HK-2 (cell line): ENCODE measurements at regions not wholly inside any gene's neighbourhood (a gene's known extent, or its start where the extent isn't known, plus 50 kb on each side); places are given as distances from the start of the nearest gene placed in this dataset.

Experiments used
- DNase-seq: peaks from one replicate; pipeline ENCODE4 v3.0.0-alpha.2; 2018; ENCODE audit not compliant: unreplicated experiment

DNA sequence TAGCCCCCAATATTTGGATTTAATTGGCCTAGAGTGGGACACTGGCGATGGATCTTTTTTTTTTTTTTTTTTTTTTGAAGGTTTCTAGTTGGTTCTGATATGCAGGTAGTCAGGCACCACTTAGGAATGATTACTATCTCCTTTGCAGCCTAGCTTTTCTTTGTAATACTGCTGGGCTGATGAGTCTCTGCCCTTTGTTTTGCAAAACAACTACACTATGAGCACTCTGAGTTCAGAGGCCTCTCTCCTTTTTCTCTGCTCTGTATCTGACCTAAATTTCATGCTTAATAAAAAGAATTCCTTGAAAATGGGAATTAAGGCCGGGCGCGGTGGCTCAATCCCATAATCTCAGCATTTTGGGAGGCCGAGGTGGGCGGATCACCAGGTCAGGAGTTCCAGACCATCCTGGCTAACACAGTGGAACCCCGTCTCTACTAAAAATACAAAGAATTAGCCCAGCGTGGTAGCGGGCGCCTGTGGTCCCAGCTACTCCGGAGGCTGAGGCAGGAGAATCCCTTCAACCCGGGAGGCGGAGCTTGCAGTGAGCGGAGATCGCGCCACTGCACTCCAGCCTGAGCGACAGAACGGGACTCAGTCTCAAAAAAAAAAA is 1312.3 kb downstream of the FAM181B start:
- no peak for DNase-seq

DNA sequence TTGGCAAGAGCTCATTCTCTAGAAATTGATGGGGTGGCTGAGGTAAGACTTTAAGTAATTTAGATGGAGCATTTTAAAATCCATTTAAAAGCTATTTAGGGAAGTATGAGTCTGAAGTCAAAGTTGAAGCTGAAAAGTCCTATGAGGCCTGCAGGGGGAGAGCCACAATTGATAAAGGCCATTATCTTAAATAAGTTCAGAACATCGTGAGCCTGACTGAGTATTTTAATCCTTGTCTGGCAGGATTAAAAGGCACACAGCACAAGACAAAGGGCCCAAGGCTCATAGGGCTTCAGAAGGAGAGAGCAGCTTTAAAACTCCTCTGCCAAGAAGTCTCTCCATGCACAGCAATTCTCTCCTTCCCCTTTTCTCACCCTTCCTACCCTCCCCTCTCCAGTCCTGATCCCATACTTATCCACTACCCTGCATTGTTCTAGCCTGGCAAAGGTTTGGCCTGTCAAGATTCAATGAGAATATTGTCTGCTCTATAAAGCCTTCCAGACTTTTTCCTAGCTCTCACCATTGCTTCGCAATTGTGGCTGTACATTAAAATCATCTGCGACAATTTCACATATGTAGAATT is 1312.9 kb downstream of the FAM181B start:
- no peak for DNase-seq

DNA sequence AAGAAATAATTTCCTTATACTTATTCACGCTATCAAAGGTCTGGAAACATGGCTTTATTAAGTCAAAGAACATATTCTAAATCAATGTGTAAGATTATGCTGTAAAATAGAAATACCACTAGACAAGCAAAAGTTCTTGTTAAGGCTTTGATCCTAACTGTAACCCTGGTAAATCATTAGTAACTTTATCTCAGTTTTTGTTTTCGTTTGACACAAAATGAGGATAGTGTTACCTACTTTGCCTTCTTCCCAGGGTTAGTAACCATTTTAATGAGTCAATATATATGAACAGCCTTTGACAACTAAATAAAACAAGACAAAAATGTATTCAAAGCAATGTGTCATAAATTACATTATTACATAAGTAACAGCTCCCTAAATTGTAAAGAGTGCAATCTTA is 1336.3 kb downstream of the FAM181B start:
- DNase-seq = no peak

DNA sequence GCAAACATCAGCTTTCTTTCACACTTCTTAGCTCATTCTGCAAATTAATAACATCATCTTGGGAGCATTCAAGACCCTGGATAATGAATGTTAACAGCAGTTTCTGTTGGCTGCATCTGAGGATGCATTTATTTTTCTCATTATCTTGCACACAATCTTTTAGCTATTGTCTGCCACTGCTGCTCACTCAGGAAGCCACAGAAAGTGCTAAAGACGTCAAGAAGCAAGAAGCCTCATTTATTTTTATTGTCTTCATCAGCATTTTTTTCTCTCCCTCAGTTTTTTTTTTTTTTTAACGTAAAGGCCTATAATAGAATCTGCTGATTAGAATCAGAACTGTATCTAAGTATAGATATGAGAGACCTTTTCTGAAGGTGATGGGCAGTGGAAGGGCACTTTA is 1339.4 kb downstream of the FAM181B start:
- no peak for DNase-seq

DNA sequence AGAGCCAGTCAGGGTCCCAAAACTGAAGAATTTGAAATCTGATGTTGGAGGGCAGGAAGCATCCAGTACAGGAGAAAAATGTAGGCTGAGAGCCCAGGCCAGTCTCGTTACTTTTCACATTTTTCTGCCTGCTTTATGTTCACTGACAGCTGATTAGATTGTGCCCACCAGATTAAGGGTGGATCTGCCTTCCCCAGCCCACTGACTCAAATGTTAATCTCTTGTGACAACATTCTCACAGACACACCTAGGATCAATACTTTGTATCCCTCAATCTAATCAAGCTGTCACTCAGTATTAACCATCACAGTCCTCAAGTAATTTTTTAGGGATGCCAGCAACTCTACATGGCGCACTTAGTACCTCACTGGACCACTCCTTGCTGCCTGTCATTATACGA is 1345.3 kb downstream of the FAM181B start:
- no peak for DNase-seq

DNA sequence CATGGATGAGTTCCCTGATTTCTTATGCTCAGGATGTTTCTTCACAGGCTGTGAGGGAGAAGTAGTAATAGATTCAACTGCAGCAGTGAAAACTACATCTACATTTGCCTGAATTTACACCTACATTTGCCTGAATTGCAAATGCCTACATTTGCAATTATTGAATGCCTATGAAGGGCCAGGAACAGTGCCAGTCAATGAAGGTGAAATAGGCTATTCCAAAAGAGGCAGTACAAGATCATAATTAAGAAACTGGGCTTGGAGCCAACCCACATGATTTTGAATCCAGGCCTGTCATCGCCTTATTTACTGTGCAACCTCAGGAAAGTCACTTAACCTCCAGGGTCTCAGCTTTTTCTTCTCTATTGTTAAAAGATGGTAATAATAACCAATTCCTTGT is 1353.3 kb downstream of the FAM181B start:
- no peak for DNase-seq

DNA sequence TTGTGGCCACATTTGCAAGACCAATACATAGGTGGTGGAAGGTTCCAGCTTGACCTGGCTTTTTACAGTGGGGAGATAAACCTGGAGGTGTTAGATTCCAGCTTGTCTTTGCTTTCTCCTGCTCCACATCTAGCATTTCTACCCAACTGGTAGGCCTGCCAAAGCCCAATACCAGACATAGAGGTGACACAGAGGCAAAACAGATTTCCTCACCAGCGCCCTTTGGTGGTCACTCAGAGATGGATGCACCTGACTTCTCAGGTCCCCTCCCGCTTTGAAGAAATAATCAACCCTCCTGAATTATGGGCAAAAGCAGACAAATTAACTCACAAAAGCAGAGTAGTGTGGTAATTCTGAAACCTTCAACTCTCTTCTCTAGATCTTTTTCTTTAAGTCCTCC is 1356.2 kb downstream of the FAM181B start:
- no peak for DNase-seq

DNA sequence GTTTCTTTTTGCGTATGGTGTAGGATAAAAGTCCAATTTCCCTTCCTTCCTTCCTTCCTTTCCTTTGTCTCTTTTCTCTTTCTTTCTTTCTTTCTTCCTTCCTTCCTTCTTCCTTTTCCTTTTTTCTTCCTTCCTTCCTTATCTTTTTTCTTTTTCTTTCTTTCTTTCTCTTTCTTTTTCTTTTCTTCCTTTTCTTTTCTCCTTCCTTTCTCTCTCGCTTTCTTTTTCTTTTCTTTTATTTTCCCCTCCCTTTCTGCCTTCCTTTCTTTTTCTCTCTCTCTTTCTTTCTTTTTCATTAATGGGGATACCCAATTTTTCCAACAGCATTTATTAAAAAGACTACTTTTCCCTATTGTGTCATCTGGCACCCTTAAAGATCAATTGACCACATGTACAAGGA is 1359.7 kb downstream of the FAM181B start:
- no peak for DNase-seq

DNA sequence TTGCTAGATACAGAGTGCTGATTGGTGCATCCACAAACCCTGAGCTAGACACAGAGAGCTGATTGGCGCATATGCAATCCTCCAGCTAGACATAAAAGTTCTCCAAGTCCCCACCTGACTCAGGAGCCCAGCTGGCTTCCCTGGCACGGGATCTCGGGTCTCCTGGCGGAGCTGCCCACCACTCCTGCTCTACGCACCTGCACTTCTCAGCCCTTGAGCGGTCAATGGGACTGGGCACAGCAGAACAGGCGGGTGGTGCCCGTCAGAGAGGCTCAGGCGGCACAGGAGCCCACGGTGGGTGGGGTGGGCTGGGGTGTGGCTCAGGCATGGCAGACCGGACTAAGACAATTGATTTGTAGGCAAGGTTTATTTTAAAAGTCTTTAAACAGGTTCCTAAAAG is 1365.5 kb downstream of the FAM181B start:
- DNase-seq = no peak

DNA sequence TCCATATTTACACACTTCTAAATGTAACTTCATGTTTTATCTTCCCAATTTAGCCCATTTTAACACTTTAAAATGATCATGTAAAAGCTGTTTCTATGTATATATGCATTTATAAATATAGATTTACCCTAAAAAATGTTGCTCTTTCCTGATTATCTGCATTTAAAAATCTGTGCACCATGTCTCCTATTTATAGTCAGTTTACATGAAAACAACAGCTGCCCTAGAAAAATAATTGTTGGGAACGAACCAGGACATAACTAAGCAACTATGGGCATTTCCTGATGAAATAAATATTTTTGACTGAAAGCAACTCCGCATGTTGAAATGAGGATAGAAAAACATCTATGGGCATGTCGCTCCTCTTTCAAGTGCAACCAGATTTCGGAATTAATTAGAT is 1368.2 kb downstream of the FAM181B start:
- DNase-seq = no peak

DNA sequence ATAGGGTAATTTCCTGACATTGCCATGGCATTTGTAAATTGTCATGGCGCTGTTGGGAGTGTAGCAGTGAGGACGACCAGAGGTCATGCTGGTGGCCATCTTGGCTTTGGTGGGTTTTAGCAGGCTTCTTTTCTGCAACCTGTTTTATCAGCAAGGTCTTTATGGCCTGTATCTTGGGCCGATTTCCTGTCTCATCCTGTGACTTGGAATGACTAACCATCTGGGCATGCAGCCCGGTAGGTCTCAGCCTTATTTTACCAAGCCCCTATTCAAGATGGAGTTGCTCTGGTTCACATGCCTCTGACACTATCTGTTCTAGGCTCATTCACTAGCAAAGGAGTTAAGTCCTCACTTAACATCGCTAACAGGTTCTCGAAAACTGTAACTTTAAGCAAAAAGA is 1374.2 kb downstream of the FAM181B start:
- no peak for DNase-seq

DNA sequence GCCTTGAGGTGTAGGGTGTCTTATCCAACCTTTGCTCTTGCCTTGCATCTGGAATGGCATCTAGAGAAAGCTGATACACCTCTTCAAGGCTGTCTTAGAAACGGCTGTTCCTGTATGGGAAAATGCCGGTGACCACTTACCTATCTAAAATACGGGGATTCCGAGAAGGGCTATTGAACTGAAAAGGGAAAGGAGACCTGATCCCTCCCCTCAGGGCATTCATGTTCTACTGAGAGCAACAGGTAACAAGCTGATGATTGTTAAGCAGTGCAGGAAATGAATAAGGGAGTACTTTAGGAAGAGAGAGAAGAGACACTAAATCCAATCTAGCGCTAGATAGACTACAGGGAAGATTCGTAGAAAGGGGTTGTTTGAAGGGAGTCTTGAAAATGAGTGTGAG is 1388.1 kb downstream of the FAM181B start:
- DNase-seq = no peak

DNA sequence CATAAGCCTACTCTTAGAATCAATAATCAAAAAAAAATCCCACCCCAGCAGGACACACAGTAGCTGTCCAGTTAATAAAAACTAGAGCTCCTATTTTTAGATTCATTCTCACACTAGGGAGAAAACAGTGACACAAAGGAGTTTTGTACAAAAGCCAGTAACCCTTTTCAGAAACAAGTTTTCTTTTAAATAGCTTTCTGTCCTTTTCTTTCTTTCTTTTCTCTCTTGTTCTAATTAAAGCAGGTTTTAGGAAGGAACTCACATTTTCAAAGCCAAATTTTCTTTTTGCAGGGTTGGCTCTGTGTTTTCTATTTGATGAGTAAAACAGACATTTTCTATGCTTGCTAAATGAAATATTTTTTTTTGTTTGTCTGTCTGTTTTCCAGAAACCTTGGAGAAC is 1390.7 kb downstream of the FAM181B start:
- DNase-seq = no peak

DNA sequence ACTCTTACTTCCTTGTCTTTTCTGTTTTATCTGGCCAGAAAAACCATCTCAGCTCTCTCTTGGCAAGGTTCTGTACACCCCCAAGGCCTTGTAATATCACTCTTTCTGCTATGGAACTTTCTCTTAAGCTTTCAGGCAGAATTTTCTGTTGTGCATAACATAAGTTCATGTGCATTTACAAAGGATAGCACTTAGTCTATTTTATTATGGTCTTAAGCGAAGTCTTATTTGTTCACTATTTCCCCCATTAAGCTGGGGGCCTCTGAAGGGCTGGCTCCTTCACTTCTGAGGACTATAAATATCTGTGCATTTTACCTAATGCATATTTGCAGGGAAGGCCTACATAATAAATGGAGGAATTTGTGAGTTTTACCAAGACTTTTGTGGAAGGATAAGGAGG is 1393.4 kb downstream of the FAM181B start:
- DNase-seq = no peak

DNA sequence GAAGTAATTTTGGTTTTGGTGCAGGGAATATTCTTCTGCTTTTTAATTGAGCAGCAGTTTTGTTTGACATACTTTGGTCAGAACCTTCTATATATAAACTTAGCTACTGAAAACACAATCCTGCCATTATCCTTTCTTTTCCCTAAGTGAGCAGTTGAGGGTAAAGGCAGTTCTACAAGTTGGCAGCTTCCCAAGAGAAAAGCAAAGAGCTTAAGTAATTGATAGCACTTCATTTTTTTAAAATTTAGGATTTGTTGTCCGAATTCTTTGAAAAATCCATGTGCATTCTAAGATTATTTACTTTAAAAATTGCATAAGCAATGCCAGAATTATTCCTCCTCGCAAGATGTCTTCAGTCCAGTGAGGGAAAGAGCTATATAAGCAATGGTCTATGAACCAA is 1394.1 kb downstream of the FAM181B start:
- DNase-seq = no peak

DNA sequence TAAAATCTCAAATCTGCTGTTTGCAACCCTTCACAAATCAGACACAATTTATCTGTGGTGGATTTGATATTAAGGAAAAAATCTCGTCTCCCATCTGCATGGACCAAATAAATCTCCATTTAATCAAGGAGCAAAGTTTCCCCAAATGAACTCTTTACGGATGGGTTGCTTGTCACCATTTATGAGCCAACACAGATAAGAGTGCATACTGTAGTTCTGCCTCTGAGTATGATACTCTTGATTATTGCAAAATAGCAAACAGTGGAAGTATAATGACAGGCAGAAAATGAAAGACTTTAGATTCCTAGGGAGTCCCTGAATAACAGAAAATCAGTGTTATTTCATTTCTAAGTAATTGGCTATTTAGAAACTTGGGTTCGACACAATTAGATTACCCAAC is 1395.9 kb downstream of the FAM181B start:
- DNase-seq = no peak

DNA sequence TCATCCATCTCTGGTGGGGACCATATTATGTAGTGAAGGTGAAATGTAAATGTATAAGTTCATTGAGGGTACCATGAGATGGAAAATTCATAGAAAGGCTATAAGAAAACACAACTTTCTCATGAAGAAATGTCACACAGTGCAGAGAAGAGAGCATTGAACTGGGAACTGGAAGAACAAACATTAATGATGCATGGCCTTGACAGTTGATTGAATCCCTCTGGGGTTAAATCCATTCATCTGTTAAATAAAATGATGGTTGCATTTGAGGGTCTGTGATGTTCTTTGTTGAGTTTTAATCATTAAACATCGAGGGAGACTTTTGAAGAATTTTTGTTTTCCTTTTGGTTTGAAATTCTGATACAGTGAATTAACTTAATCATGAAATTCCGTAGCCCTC is 1401.4 kb downstream of the FAM181B start:
- no peak for DNase-seq

DNA sequence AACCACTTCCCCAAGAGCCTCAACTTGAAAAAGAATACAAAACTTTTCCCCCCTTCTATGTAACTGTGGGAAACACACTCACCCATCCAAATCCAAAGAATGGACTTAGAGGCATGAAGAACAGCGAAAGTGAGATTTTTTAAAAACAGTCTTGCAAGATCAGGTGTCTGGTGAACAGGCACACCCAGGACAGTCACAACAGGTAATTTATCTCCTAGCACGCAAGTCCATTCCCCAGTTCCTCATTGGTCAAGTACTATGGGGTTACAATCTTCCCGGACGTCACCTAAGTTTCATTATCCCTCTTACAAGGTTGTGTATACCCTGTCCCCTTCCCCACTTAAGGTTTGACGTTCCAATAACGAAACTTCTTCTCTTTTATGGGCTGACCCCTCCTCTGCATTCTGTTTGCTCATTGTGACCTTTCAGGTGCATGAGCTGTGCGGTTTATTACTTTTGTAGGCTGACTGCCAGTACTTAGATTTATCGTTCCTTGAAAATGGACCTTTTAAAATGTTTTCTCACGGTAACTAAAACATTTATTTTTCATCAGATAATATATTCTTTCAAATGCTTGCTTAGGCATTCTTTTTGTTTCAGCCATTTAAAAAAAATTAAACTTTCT is 1401.9 kb downstream of the FAM181B start:
- DNase-seq = no peak

DNA sequence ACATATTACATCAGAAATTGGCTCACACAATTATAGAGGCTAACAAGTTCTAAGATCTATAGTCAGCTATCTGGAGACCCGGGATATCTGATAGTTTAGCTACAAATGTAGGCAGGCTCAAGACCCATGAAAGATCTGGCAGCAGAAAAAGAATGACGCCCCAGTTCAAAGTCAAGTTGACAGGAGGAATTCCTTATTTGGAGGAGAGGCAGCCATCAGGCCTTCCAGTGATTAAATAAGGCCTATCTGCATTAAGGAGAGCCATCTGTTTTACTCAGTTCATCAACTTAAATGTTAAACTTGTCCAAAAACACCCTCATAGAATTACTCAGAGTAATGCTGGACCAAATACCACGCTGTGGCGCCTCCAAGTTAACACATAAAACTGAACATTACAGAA is 1402.6 kb downstream of the FAM181B start:
- DNase-seq = no peak

DNA sequence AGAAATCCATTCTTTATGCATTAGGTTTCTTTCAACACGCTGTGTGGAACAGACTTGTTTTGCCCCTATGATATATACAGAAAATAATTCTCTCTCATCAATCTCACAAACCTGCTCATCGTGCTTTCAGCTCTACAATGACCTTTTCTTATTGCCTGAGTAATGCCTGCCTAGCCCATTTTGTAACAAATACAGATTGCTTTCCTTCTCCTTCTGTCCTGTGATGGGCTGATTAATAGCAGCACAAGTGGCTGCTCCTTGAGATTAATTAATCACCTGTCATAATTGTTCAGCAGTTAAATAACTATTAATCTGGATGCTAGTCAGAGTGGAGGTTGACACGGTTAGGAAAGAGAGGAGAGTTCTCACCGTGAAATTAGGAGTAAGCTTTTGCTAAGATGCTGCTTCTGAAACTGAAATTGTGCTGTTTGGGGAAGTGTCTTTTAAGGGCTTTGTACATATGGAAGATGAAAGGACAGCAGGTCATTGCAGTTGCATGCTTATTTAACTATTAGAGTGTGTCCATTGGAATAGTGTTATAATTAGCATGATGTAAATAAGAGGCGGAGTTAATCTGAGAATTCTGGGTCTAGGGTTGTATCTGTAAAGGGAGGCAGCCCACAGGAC is 1430.5 kb downstream of the FAM181B start:
- no peak for DNase-seq

DNA sequence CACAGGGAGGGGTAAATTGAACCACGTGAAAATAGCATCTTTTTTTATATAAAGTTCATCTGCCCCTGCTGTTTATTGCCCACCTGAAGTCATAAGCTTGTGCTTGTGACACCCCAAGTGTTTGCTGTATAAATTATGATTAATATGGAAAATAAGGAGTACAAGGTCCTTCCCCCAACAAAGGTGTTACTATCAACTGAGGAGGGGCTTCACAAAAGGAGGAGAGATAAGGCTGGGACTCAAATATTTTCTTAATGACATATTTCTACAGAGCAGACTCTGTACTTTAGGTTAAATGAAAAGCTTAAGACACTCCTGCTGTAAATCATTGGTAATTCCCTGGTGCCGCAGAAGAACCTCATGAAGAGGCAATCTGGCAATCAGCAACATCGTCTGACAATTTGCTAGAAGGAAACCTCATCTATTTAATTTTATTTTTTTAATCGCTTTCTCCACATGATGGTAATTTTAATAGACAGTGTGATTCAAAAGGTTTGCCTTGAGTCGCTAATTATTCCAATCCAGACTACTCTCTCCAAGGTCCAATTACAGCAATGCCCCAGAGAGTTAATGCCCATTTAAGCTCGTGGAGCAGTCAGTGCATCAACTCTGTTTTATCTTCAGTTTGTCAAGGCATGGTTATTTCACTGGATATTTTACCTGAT is 1432.4 kb downstream of the FAM181B start:
- DNase-seq = no peak

DNA sequence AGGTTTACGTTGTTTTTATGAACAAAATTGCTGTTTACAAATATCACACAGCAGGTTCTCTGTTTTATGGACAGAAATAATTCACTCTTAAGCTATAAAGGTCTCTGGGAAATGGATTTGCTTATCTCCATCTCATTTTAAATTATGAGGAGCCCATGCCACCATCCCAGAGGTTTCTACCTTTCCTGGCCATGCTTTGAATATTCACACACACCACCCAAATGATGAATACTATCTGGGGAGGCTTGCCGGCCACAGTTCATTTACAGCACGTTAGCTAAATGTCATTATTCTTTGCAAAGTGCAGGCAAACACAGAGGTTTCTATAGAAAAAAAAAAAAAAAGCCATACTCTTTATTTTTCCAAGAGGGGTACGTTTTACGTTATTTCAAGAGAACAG is 1446.7 kb downstream of the FAM181B start:
- DNase-seq = no peak

DNA sequence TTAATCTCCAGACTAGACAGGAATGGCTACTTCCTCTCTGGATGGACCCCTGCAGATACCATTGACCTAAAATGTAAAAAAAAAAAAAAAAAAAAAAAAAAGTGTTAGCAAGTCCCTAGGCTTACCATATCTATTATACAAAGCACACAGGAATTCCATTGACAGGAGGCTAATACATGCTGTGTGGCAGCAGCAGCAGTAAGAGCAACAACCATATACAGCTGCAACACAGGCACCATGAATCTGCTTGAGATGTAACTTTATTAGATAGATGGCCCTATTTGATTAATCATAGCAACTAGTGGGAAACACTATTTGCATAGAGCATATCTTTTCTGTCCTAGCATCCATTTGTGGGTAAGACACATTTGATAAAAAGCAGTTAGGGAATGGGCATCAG is 1447.1 kb downstream of the FAM181B start:
- DNase-seq = no peak
